Central memory CD8-positive, alpha-beta T cell (primary cell): ENCODE measurements at regions not wholly inside any gene's neighbourhood (a gene's known extent, or its start where the extent isn't known, plus 50 kb on each side); places are given as distances from the start of the nearest gene placed in this dataset.

Experiments used
- ATAC-seq: fragments of 150-1000 bp; cut with Tn5 transposase; replicated peaks from 2 replicates; pipeline ENCODE4 v1.10.0; 2022; ENCODE audit warnings: mild to moderate bottlenecking, moderate FRiP score, moderate number of reproducible peaks; ENCODE audit not compliant: poor library complexity, severe bottlenecking; ENCODE audit errors: extremely low read depth
- DNase-seq, 2 donors: peaks; one replicate each; pipeline ENCODE4 v3.0.0; 2021; ENCODE audit warnings: low spot score in 2 of 2
- H3K27ac Mint-ChIP-seq: one replicate; pipeline ENCODE4 v1.8.0; 2022; ENCODE audit warnings: low read depth, mild to moderate bottlenecking, moderate library complexity, mixed read lengths
- H3K27me3 Mint-ChIP-seq: one replicate; pipeline ENCODE4 v1.8.0; 2022; ENCODE audit warnings: mixed read lengths
- H3K36me3 Mint-ChIP-seq: one replicate; pipeline ENCODE4 v1.8.0; 2022; ENCODE audit warnings: mild to moderate bottlenecking, moderate library complexity, mixed read lengths; ENCODE audit not compliant: insufficient read depth
- H3K4me1 Mint-ChIP-seq: one replicate; pipeline ENCODE4 v1.8.0; 2022; ENCODE audit warnings: mixed read lengths
- H3K4me3 Mint-ChIP-seq: one replicate; pipeline ENCODE4 v1.8.0; 2022; ENCODE audit warnings: mild to moderate bottlenecking, moderate library complexity, mixed read lengths
- H3K9me3 Mint-ChIP-seq: one replicate; pipeline ENCODE4 v1.8.0; 2022; ENCODE audit warnings: mixed read lengths

GRCh38 chrX:45758738-45759397 is 558.2 kb upstream of the DIPK2B start:
- H3K4me3 Mint-ChIP-seq, result peak overlapping the region; percentile 67
- H3K9me3 Mint-ChIP-seq, result no peaks in the 10 kb centered on the region
- ATAC-seq (peak; percentile 57), DNase-seq (no peak)
- peaks cover 45% of the 10 kb centered on the region for H3K4me1 Mint-ChIP-seq
- H3K27me3 Mint-ChIP-seq, result no peaks in the 10 kb centered on the region
- peak overlapping the region; percentile 85 for H3K27ac Mint-ChIP-seq
- peaks cover 9% of the 10 kb centered on the region for H3K36me3 Mint-ChIP-seq

- Mint-ChIP-seq H3K4me1 (peaks cover 45% of the 10 kb centered on the region), H3K4me3 (peak overlapping the region; percentile 67), H3K36me3 (peaks cover 9% of the 10 kb centered on the region), H3K9me3 (no peaks in the 10 kb centered on the region), H3K27me3 (no peaks in the 10 kb centered on the region), H3K27ac (peak overlapping the region; percentile 85)
- ATAC-seq (peak; percentile 40), DNase-seq (peak in 1 of 2 donors; percentile 24)
These were observed 557.6 kb upstream of the DIPK2B start for GRCh38 chrX:45758319-45758718.

DNA sequence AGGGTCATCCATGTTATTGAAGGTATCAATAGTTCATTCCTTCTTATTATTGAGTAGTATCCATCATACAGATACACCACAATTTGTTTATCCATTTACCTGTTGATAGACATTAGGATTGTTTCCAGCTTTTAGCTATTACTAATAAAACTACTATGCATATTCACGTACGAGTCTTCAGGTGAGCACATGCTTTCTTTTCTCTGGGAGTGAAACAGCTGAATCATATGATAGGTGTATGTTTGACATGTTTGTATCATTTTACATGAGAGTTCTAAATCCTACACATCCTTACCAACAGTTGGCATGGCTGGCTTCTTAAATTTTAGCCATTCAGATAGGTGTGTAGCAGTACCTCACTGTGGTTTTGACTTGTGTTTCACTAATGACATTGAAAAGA is 556.6 kb upstream of the DIPK2B start:
- peak overlapping the region; percentile 74 for H3K27ac Mint-ChIP-seq
- DNase-seq, result no peak
- no peaks in the 10 kb centered on the region for H3K9me3 Mint-ChIP-seq
- peaks cover 40% of the 10 kb centered on the region for H3K4me1 Mint-ChIP-seq
- H3K27me3 Mint-ChIP-seq, result no peaks in the 10 kb centered on the region
- ATAC-seq, result no peak
- no peak overlapping the region for H3K4me3 Mint-ChIP-seq
- H3K36me3 Mint-ChIP-seq, result peaks cover 9% of the 10 kb centered on the region

DNA sequence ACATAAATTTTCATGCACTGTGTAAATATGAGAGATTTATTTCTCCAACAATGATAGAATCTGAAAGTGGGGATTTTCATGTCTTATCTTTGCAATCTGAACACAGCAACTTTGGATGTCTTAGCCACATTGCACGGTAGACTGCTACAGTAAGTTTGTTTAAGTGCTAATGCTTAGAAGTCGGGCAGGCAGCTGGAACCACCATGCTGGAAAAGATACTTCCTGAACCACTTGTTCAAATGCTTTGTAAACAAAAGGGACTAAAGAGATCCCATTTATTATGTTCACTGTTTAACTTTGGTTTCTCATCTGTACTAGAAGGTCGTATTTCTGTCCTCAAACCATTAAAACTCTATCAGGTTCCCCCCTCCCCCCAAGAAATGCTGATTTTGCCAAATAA is 555.9 kb upstream of the DIPK2B start:
- DNase-seq (no peak), ATAC-seq (no peak)
- Mint-ChIP-seq H3K36me3 (peaks cover 9% of the 10 kb centered on the region), H3K27me3 (no peaks in the 10 kb centered on the region), H3K4me1 (peaks cover 34% of the 10 kb centered on the region), H3K4me3 (no peak overlapping the region), H3K27ac (peak overlapping the region; percentile 74), H3K9me3 (no peaks in the 10 kb centered on the region)

GRCh38 chrX:45755703-45756102 is 555.0 kb upstream of the DIPK2B start:
- peak overlapping the region; percentile 47 for H3K4me3 Mint-ChIP-seq
- DNase-seq (no peak), ATAC-seq (no peak)
- H3K27me3 Mint-ChIP-seq, result no peaks in the 10 kb centered on the region
- peaks cover 29% of the 10 kb centered on the region for H3K4me1 Mint-ChIP-seq
- no peaks in the 10 kb centered on the region for H3K9me3 Mint-ChIP-seq
- peaks cover 9% of the 10 kb centered on the region for H3K36me3 Mint-ChIP-seq
- H3K27ac Mint-ChIP-seq, result peak overlapping the region; percentile 74

DNA sequence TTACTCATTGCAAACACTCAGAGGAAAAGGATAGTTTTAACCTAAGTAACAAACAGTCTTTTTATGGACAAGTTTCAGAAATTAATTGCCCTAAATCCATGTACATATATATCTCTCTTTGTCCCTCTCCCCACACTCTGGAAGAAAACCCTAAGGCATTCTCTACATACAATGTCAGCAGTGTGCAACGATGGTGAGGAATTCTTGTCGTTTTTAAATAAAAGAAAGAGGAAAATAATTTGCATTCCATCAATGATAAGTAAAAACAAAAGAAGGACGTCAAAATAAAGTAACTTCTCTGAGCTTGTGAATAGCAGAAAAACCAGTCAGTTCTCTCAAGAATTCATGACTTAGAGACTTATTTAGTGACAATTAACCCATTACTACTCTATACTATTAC is 550.5 kb upstream of the DIPK2B start:
- Mint-ChIP-seq H3K4me1 (peaks cover 21% of the 10 kb centered on the region), H3K27ac (no peak overlapping the region), H3K27me3 (no peaks in the 10 kb centered on the region), H3K9me3 (no peaks in the 10 kb centered on the region), H3K36me3 (peaks cover 9% of the 10 kb centered on the region), H3K4me3 (no peak overlapping the region)
- ATAC-seq, result no peak
- no peak for DNase-seq

GRCh38 chrX:45750639-45751038 is 550.0 kb upstream of the DIPK2B start:
- DNase-seq (no peak), ATAC-seq (no peak)
- Mint-ChIP-seq H3K4me3 (no peak overlapping the region), H3K9me3 (no peaks in the 10 kb centered on the region), H3K4me1 (peaks cover 16% of the 10 kb centered on the region), H3K27me3 (no peaks in the 10 kb centered on the region), H3K36me3 (peaks cover 9% of the 10 kb centered on the region), H3K27ac (no peak overlapping the region)

GRCh38 chrX:45749375-45749774 is 548.7 kb upstream of the DIPK2B start:
- ATAC-seq, result no peak
- DNase-seq, result no peak
- H3K27me3 Mint-ChIP-seq, result no peaks in the 10 kb centered on the region
- H3K4me3 Mint-ChIP-seq, result no peak overlapping the region
- H3K9me3 Mint-ChIP-seq, result no peaks in the 10 kb centered on the region
- peak overlapping the region; percentile 16 for H3K27ac Mint-ChIP-seq
- peaks cover 15% of the 10 kb centered on the region for H3K4me1 Mint-ChIP-seq
- H3K36me3 Mint-ChIP-seq, result peaks cover 11% of the 10 kb centered on the region

- H3K27me3 Mint-ChIP-seq, result no peaks in the 10 kb centered on the region
- peaks cover 15% of the 10 kb centered on the region for H3K4me1 Mint-ChIP-seq
- no peak for ATAC-seq
- H3K36me3 Mint-ChIP-seq, result peaks cover 11% of the 10 kb centered on the region
- DNase-seq, result no peak
- H3K4me3 Mint-ChIP-seq, result no peak overlapping the region
- no peaks in the 10 kb centered on the region for H3K9me3 Mint-ChIP-seq
- no peak overlapping the region for H3K27ac Mint-ChIP-seq
These were observed 547.7 kb upstream of the DIPK2B start for GRCh38 chrX:45748369-45748774.

DNA sequence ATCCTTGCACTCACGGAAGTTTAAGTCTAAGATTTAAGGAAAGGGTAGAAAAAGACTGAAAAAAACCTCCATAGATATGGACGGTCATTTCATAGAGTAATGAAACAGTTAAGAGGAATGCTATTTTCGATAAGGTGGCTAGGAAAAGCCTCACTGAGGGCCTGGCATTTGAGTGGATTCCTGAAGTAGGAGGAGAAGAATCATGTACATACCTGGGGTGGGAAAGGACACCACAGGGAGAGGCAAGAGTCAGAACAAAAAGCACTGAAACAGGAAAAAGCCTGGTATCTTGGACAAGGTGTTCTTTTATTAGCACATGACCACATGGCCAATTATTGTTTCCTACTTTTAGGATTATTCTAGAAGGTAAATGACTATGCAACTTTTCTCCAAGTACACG is 547.2 kb upstream of the DIPK2B start:
- Mint-ChIP-seq H3K4me1 (peaks cover 15% of the 10 kb centered on the region), H3K36me3 (peaks cover 11% of the 10 kb centered on the region), H3K4me3 (no peak overlapping the region), H3K27me3 (no peaks in the 10 kb centered on the region), H3K27ac (no peak overlapping the region), H3K9me3 (no peaks in the 10 kb centered on the region)
- no peak for DNase-seq
- no peak for ATAC-seq

DNA sequence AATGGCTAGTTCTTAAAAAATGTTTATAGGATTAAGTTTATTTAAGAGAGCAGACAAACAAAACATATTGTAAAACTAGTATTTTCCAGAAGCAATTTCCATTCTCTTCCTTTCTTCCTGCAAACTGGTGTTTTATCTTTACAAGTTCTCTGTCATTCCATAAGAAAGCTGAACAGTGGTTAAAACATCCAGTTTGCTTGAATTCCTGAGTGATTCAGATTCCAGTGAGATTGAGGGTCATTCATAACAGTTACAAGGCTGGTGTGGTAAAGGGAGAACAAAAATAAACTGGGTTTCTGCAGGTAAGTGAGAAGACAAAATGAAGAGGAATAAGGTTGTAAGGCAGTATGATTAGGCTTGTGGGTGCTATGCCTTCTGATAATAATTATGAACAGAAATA is 544.8 kb upstream of the DIPK2B start:
- no peak for DNase-seq
- Mint-ChIP-seq H3K9me3 (no peaks in the 10 kb centered on the region), H3K27me3 (no peaks in the 10 kb centered on the region), H3K27ac (no peak overlapping the region), H3K4me1 (peaks cover 15% of the 10 kb centered on the region), H3K4me3 (no peak overlapping the region), H3K36me3 (peaks cover 11% of the 10 kb centered on the region)
- no peak for ATAC-seq

GRCh38 chrX:45743906-45744625 is 543.4 kb upstream of the DIPK2B start:
- no peak for ATAC-seq
- H3K36me3 Mint-ChIP-seq, result peaks cover 11% of the 10 kb centered on the region
- H3K27ac Mint-ChIP-seq, result no peak overlapping the region
- no peaks in the 10 kb centered on the region for H3K9me3 Mint-ChIP-seq
- no peaks in the 10 kb centered on the region for H3K27me3 Mint-ChIP-seq
- no peak overlapping the region for H3K4me3 Mint-ChIP-seq
- DNase-seq, result no peak
- H3K4me1 Mint-ChIP-seq, result peaks cover 10% of the 10 kb centered on the region

- Mint-ChIP-seq H3K4me3 (no peak overlapping the region), H3K27me3 (no peaks in the 10 kb centered on the region), H3K36me3 (peaks cover 11% of the 10 kb centered on the region), H3K9me3 (no peaks in the 10 kb centered on the region), H3K27ac (no peak overlapping the region), H3K4me1 (peaks cover 5% of the 10 kb centered on the region)
- ATAC-seq, result no peak
- DNase-seq, result no peak
These were observed 542.4 kb upstream of the DIPK2B start for GRCh38 chrX:45743081-45743533.
